ENCODE measurements at regions not wholly inside any gene's neighbourhood (a gene's known extent, or its start where the extent isn't known, plus 50 kb on each side); places are given as distances from the start of the nearest gene placed in this dataset.

DNA sequence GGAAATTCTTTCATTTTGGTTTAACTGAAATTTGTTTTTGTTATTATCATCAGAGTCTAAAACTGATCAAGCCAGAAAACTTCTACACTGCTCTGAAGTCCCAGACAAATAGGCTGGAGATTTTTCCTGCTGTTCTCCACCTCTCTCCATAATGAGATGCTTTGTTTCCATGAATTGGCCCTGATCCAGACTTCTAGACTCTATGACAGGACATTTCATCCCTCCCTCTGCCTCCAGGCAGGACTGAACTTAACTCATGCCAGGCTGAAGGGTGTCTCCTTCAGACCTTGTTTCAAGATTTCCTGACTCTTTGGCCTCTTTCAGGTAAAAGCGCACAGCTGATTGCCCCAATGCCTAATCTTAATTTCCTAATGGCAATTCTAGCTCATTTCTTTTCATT is 69.1 kb upstream of the HOXC13 start:
- WGBS (ENCODE audit: missing lambda C conversion rate): 97% methylated on average over 1 of the region's 1 CpG
- Histone ChIP-seq H3K4me2 (peak overlapping the region; percentile 72; the same call in 1 of the 3 replicates), H3K9me3 (no peaks in the 10 kb centered on the region), H3K4me3 (no peak overlapping the region), H3K4me1 (peaks cover 49% of the 10 kb centered on the region), H3K27ac (peak overlapping the region; percentile 83 to 84; a peak in 4 of 6 replicates)
- no peak for TF ChIP-seq ZNF302 (CRISPR knock-in tag; IDR thresholded peaks at IDR 0.05)
- TF ChIP-seq, protein P1, sequence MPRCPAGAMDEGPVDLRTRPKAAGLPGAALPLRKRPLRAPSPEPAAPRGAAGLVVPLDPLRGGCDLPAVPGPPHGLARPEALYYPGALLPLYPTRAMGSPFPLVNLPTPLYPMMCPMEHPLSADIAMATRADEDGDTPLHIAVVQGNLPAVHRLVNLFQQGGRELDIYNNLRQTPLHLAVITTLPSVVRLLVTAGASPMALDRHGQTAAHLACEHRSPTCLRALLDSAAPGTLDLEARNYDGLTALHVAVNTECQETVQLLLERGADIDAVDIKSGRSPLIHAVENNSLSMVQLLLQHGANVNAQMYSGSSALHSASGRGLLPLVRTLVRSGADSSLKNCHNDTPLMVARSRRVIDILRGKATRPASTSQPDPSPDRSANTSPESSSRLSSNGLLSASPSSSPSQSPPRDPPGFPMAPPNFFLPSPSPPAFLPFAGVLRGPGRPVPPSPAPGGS (IDR thresholded peaks at IDR 0.05): no peak
- no peak for TF ChIP-seq TP53 (CRISPR knock-in tag; IDR thresholded peaks at IDR 0.05)
- no peak for TF ChIP-seq POLR2A (IDR thresholded peaks at IDR 0.05; ENCODE audit: low read length)
- no peak for TF ChIP-seq NFE2L2 (conservative IDR thresholded peaks at IDR 0.05; ENCODE audit: low read length)
- no peak for TF ChIP-seq MAFK (IDR thresholded peaks at IDR 0.05; ENCODE audit: partially characterized antibody)
- no peak for TF ChIP-seq FOXS1 (CRISPR knock-in tag; IDR thresholded peaks at IDR 0.05)
- TF ChIP-seq ZC3H11A (IDR thresholded peaks at IDR 0.05): no peak
- no peak for TF ChIP-seq BHLHE40 (IDR thresholded peaks at IDR 0.05; ENCODE audit: low read depth, low read length)
- no peak for TF ChIP-seq MYC (IDR thresholded peaks at IDR 0.05; ENCODE audit: borderline replicate concordance, low read length)
- no peak for ATAC-seq
- ChIA-PET POLR2A (no interaction called here), CTCF (interaction anchor here (0.7 to 1.6 kb wide), 2 partner anchors 17 to 123 kb away, joined by 3 to 5 read pairs; no protein-coding TSS in a partner anchor)
- FAIRE-seq: no peak
- DNase-seq (ENCODE audit: low read depth in 1 of 2, low spot score in 1 of 2): peak in 1 of 2 experiments; percentile 27

DNA sequence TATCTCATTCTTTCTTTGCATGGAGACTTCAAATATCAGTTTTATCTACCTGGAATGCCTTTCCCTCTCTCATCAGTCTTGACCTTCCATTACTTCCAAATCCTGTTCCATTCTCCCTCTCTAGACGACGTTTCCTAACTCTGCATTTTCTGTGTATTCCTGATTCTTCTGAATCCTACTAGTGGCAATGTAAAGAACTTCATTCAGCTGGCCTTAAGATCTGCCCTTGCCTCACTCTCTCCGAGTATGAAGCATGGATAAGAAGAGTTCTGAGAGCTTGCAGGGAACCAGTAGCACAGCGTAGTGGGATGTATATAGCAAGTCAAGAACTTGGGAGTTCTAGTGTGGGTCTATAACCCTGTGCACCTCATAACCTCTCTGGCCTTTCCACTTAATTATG is 68.5 kb upstream of the HOXC13 start:
- CTCF ChIA-PET: interaction anchor here (0.7 to 1.6 kb wide), 2 partner anchors 18 to 124 kb away, joined by 3 to 5 read pairs; no protein-coding TSS in a partner anchor

GRCh38 chr12:53871367-53871766 is 67.3 kb upstream of the HOXC13 start:
- Histone ChIP-seq H3K4me3 (no peak overlapping the region), H3K9me3 (no peaks in the 10 kb centered on the region), H3K27ac (peak overlapping the region in 1 of 2 experiments; percentile 47; a peak in 2 of 6 replicates), H3K4me2 (no peak overlapping the region), H3K4me1 (peaks cover 49% of the 10 kb centered on the region)
- FAIRE-seq: no peak
- CTCF ChIA-PET: interaction anchor here (1.2 kb wide), 1 partner anchor 10 kb away, joined by 5 read pairs; no protein-coding TSS in a partner anchor
- ATAC-seq: no peak
- no peak for DNase-seq (ENCODE audit: low read depth in 1 of 2, low spot score in 1 of 2)
- POLR2A ChIA-PET: no interaction called here
- TF ChIP-seq RNF2 (IDR thresholded peaks at IDR 0.05; ENCODE audit: borderline replicate concordance, low read depth) (no peak), EHMT2 (IDR thresholded peaks at IDR 0.05; ENCODE audit: low read depth) (no peak), MAFK (IDR thresholded peaks at IDR 0.05; ENCODE audit: partially characterized antibody) (no peak), SMC3 (IDR thresholded peaks at IDR 0.05) (no peak), CTCF (IDR thresholded peaks at IDR 0.05) (no peak), EP300 (IDR thresholded peaks at IDR 0.05) (no peak), ZNF302 (CRISPR knock-in tag; IDR thresholded peaks at IDR 0.05) (no peak), PHF8 (IDR thresholded peaks at IDR 0.05; ENCODE audit: borderline replicate concordance, low read depth) (no peak)
- TF ChIP-seq, protein P1 (IDR thresholded peaks at IDR 0.05): no peak

More for the DNA sequence above, 68.5 kb upstream of the HOXC13 start:
- ATAC-seq (no peak), FAIRE-seq (peak; percentile 56), DNase-seq (ENCODE audit: low read depth in 1 of 2, low spot score in 1 of 2) (peak in 1 of 2 experiments; percentile 43)
- Histone ChIP-seq H3K27ac (peak overlapping the region in 1 of 2 experiments; percentile 83; a peak in 1 of 6 replicates), H3K9me3 (no peaks in the 10 kb centered on the region), H3K4me3 (no peak overlapping the region), H3K4me2 (no peak overlapping the region), H3K4me1 (peaks cover 49% of the 10 kb centered on the region)
- no peak for TF ChIP-seq CBX8 (IDR thresholded peaks at IDR 0.05)
- TF ChIP-seq NR3C1 (IDR thresholded peaks at IDR 0.05): no peak
- TF ChIP-seq ZNF302 (CRISPR knock-in tag; IDR thresholded peaks at IDR 0.05): no peak
- TF ChIP-seq TFCP2L1 (CRISPR knock-in tag; IDR thresholded peaks at IDR 0.05): no peak
- TF ChIP-seq TP53 (CRISPR knock-in tag; IDR thresholded peaks at IDR 0.05): no peak
- no peak for TF ChIP-seq MYC (IDR thresholded peaks at IDR 0.05; ENCODE audit: borderline replicate concordance, low read length)
- TF ChIP-seq FOSL2 (IDR thresholded peaks at IDR 0.05): no peak
- TF ChIP-seq FOSL2 (CRISPR knock-in tag; IDR thresholded peaks at IDR 0.05): no peak
- WGBS (ENCODE audit: missing lambda C conversion rate): 88% methylated on average over 4 of the region's 4 CpGs
- POLR2A ChIA-PET: no interaction called here

Measured in A549 (cell line).